SU-DHL-6 (cell line): ENCODE measurements at regions not wholly inside any gene's neighbourhood (a gene's known extent, or its start where the extent isn't known, plus 50 kb on each side); places are given as distances from the start of the nearest gene placed in this dataset.

Experiments used
- H2AFZ ChIP-seq: fragments of 200-600 bp; sonication (generic); 2 replicates; pipeline ENCODE4 v1.6.1; 2014; ENCODE audit warnings: low read depth, mild to moderate bottlenecking, moderate library complexity, mixed read lengths, antibody characterized with exemption, low read length; ENCODE audit not compliant: severe bottlenecking
- H3F3A ChIP-seq: fragments of 200-600 bp; shearing (Covaris generic); 2 replicates; pipeline ENCODE4 v1.6.0; 2016; ENCODE audit warnings: antibody characterized with exemption, mild to moderate bottlenecking; ENCODE audit not compliant: insufficient read depth
- H3K27ac ChIP-seq: fragments of 200-600 bp; sonication (generic); 2 replicates; pipeline ENCODE4 v1.5.1; 2016; ENCODE audit warnings: low read depth, mild to moderate bottlenecking, low read length, moderate library complexity, mixed read lengths
- H3K27me3 ChIP-seq: fragments of 200-600 bp; sonication (generic), shearing (Covaris generic); 2 replicates; pipeline ENCODE4 v1.6.0; 2014; ENCODE audit warnings: mild to moderate bottlenecking, low read length
- H3K36me3 ChIP-seq: fragments of 200-600 bp; sonication (generic); 2 replicates; pipeline ENCODE4 v1.6.1; 2014; ENCODE audit warnings: mild to moderate bottlenecking, low read length, mixed read lengths
- H3K4me2 ChIP-seq: fragments of 300-600, 200-600 bp; shearing (Covaris generic), sonication (generic); 2 replicates; pipeline ENCODE4 v1.6.0; 2014; ENCODE audit warnings: low read length, low read depth, mild to moderate bottlenecking; ENCODE audit not compliant: poor library complexity, severe bottlenecking
- H3K4me3 ChIP-seq: fragments of 200-600 bp; sonication (generic); 2 replicates; pipeline ENCODE4 v1.5.1; 2014; ENCODE audit warnings: antibody characterized with exemption, low read length, mild to moderate bottlenecking, mixed read lengths; ENCODE audit not compliant: insufficient read depth, poor library complexity, severe bottlenecking
- H3K79me2 ChIP-seq: fragments of 200-600 bp; sonication (generic); 2 replicates; pipeline ENCODE4 v1.6.1; 2014; ENCODE audit warnings: mild to moderate bottlenecking, low read length, moderate library complexity; ENCODE audit not compliant: insufficient read depth
- H3K9ac ChIP-seq: fragments of 200-600 bp; sonication (generic); 2 replicates; pipeline ENCODE4 v1.7.0; 2014; ENCODE audit warnings: mild to moderate bottlenecking, low read length
- H3K9me2 ChIP-seq: fragments of 200-600 bp; sonication (generic); replicated peaks from 2 replicates; pipeline ENCODE4 v1.6.1; 2014; ENCODE audit warnings: low read length; ENCODE audit not compliant: insufficient read depth
- H3K9me3 ChIP-seq: fragments of 200-600 bp; sonication (generic); 2 replicates; pipeline ENCODE4 v1.6.1; 2014; ENCODE audit warnings: low read length, mixed read lengths; ENCODE audit not compliant: insufficient read depth
- H4K20me1 ChIP-seq: fragments of 200-600 bp; sonication (generic); 2 replicates; pipeline ENCODE4 v1.6.1; 2014; ENCODE audit warnings: low read depth, mild to moderate bottlenecking, antibody characterized with exemption, low read length, moderate library complexity, mixed read lengths
- CTCF ChIP-seq: fragments of 200-600 bp; sonication (generic); IDR thresholded peaks from one replicate; pipeline ENCODE4 v1.5.1; 2017; ENCODE audit warnings: antibody characterized with exemption, mild to moderate bottlenecking, low read length, moderate library complexity; ENCODE audit not compliant: insufficient read depth, poor library complexity, severe bottlenecking
- EZH2phosphoT487 ChIP-seq: fragments of 200-600 bp; sonication (generic), shearing (Covaris generic); conservative IDR thresholded peaks from 2 replicates; pipeline ENCODE4 v1.6.1; 2018; ENCODE audit warnings: mild to moderate bottlenecking, antibody characterized with exemption, low read length, moderate library complexity, mixed read lengths

GRCh38 chr3:110193074-110193473, 855.7 kb upstream of the DPPA4 start:
- Histone ChIP-seq H3K4me2 (no peak overlapping the region), H3K9me2 (no peaks in the 10 kb centered on the region), H3F3A (no peaks in the 10 kb centered on the region), H4K20me1 (no peaks in the 10 kb centered on the region), H3K9me3 (no peaks in the 10 kb centered on the region), H3K27ac (no peak overlapping the region), H3K9ac (no peak overlapping the region), H3K36me3 (no peaks in the 10 kb centered on the region), H3K4me3 (no peak overlapping the region), H2AFZ (no peak overlapping the region), H3K27me3 (no peaks in the 10 kb centered on the region), H3K79me2 (no peaks in the 10 kb centered on the region)
- TF ChIP-seq EZH2phosphoT487 (no peak), CTCF (no peak)

- Histone ChIP-seq H3K4me3 (no peak overlapping the region), H4K20me1 (no peaks in the 10 kb centered on the region), H3K79me2 (no peaks in the 10 kb centered on the region), H3K4me2 (no peak overlapping the region), H3K36me3 (no peaks in the 10 kb centered on the region), H3F3A (no peaks in the 10 kb centered on the region), H2AFZ (no peak overlapping the region), H3K9me3 (no peaks in the 10 kb centered on the region), H3K27me3 (no peaks in the 10 kb centered on the region), H3K9ac (no peak overlapping the region), H3K9me2 (no peaks in the 10 kb centered on the region), H3K27ac (no peak overlapping the region)
- TF ChIP-seq CTCF (no peak), EZH2phosphoT487 (no peak)
Observed at GRCh38 chr3:110198717-110199587, 861.6 kb upstream of the DPPA4 start.

GRCh38 chr3:110199588-110199943, 862.2 kb upstream of the DPPA4 start:
- Histone ChIP-seq H2AFZ (no peak overlapping the region), H3F3A (no peaks in the 10 kb centered on the region)

More at GRCh38 chr3:110199588-110199943, 862.2 kb upstream of the DPPA4 start:
- Histone ChIP-seq H3K9ac (no peak overlapping the region), H4K20me1 (no peaks in the 10 kb centered on the region), H3K36me3 (no peaks in the 10 kb centered on the region), H3K9me3 (no peaks in the 10 kb centered on the region), H3K27ac (no peak overlapping the region), H3K4me3 (no peak overlapping the region), H3K9me2 (no peaks in the 10 kb centered on the region), H3K27me3 (no peaks in the 10 kb centered on the region), H3K79me2 (no peaks in the 10 kb centered on the region), H3K4me2 (no peak overlapping the region)
- no peak for TF ChIP-seq CTCF
- no peak for TF ChIP-seq EZH2phosphoT487
